AG09309 (cell line): ENCODE measurements at regions not wholly inside any gene's neighbourhood (a gene's known extent, or its start where the extent isn't known, plus 50 kb on each side); places are given as distances from the start of the nearest gene placed in this dataset.

Experiments
- DNase-seq: peaks from one replicate; pipeline ENCODE4 v3.0.0-alpha.2; 2010; ENCODE audit warnings: low read depth
- H3K4me3 ChIP-seq: 2 replicates; pipeline ENCODE4 v1.5.1; 2011; ENCODE audit warnings: mild to moderate bottlenecking, low read depth, low read length, moderate library complexity; ENCODE audit not compliant: control insufficient read depth
- TF ChIP-seq, protein P1 (sequence below): IDR thresholded peaks from 2 replicates; pipeline ENCODE4 v1.5.1; 2011; ENCODE audit warnings: mild to moderate bottlenecking, low read depth, low read length, inconsistent platforms; ENCODE audit not compliant: insufficient read depth, control insufficient read depth; ENCODE audit errors: missing control alignments

DNA sequence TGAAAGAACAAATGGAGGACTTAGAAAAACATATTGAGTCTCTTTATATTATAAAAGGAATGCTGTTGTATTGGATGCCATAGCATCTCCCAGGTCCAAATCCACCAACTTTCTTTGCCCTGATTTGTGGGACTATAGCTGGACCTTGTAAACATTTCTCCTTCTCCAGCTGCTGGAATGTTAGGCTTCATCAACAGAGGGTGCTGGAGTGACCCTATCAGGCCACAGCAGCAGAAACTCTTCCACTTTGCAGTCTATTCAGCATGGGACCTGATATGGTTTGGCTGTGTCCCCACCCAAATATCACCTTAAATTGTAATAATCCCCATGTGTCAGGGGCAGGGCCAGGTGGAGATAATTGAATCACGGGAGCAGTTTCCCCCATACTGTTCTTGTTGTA, 138.4 kb upstream of the ARL4C start:
- DNase-seq = no peak
- no peak overlapping the region for H3K4me3 ChIP-seq
- TF ChIP-seq, protein P1, sequence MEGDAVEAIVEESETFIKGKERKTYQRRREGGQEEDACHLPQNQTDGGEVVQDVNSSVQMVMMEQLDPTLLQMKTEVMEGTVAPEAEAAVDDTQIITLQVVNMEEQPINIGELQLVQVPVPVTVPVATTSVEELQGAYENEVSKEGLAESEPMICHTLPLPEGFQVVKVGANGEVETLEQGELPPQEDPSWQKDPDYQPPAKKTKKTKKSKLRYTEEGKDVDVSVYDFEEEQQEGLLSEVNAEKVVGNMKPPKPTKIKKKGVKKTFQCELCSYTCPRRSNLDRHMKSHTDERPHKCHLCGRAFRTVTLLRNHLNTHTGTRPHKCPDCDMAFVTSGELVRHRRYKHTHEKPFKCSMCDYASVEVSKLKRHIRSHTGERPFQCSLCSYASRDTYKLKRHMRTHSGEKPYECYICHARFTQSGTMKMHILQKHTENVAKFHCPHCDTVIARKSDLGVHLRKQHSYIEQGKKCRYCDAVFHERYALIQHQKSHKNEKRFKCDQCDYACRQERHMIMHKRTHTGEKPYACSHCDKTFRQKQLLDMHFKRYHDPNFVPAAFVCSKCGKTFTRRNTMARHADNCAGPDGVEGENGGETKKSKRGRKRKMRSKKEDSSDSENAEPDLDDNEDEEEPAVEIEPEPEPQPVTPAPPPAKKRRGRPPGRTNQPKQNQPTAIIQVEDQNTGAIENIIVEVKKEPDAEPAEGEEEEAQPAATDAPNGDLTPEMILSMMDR = peak; percentile 33

DNA sequence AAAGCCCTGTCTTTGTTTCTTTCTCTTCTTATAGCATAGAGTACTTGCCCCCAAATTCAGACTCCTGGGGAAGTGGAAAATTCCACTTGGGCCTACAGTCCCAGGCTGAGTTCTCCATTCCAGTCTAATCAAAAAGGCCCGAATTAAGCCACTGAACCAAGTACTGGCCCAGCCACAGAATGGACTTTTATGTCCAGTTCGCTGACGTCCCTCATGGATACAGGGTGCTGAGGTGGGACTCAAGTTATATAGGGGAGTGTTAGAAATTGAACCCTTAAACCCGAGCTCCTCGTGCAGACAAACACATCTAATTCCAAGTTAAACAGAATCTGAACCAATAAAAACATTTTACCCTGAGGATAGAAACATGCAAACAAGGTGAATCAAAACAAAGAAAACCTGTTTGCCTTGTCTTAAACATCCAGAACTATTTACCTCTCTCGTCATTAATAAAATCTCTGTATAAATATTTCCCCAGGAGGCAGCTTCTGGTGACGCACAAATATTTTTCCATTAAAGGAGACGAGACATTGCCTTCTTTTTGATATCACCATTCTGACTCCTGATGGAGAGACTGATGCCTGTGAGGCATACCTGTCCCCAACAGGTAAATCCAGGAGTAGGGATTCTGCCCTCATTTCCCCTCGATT, 136.8 kb upstream of the ARL4C start:
- H3K4me3 ChIP-seq = no peak overlapping the region
- no peak for DNase-seq
- TF ChIP-seq, protein P1 = no peak

- TF ChIP-seq, protein P1 = no peak
- H3K4me3 ChIP-seq = no peak overlapping the region
- peak; percentile 78 for DNase-seq
Measured at GRCh38 chr2:234632527-234633391, 135.9 kb upstream of the ARL4C start.

- TF ChIP-seq, protein P1 = no peak
- no peak for DNase-seq
- H3K4me3 ChIP-seq = no peak overlapping the region
Measured at GRCh38 chr2:234631646-234632514, 135.0 kb upstream of the ARL4C start.

GRCh38 chr2:234630801-234631261, 133.9 kb upstream of the ARL4C start:
- no peak for DNase-seq
- TF ChIP-seq, protein P1 = no peak
- H3K4me3 ChIP-seq = no peak overlapping the region

DNA sequence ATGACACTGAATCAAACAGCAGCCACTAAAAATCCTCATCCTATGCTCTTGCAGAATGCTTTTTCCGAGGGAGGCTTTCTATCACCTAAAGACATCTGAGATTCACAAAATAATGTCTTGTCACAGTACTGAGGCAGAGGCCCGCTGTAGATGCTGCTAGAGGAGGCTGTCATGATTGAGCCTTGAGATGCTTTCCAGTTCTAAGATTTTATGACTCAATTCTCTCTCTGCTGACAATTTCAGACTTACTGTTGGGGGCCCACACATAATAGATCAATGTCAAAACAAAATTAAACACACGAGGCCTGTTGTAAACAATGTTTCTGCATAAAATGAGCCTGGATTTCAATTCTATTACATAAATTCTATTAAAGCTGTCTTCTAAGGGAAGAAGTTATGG, 132.7 kb upstream of the ARL4C start:
- no peak overlapping the region for H3K4me3 ChIP-seq
- no peak for DNase-seq
- TF ChIP-seq, protein P1 = no peak
